ENCODE measurements at regions not wholly inside any gene's neighbourhood (a gene's known extent, or its start where the extent isn't known, plus 50 kb on each side); places are given as distances from the start of the nearest gene placed in this dataset.

DNA sequence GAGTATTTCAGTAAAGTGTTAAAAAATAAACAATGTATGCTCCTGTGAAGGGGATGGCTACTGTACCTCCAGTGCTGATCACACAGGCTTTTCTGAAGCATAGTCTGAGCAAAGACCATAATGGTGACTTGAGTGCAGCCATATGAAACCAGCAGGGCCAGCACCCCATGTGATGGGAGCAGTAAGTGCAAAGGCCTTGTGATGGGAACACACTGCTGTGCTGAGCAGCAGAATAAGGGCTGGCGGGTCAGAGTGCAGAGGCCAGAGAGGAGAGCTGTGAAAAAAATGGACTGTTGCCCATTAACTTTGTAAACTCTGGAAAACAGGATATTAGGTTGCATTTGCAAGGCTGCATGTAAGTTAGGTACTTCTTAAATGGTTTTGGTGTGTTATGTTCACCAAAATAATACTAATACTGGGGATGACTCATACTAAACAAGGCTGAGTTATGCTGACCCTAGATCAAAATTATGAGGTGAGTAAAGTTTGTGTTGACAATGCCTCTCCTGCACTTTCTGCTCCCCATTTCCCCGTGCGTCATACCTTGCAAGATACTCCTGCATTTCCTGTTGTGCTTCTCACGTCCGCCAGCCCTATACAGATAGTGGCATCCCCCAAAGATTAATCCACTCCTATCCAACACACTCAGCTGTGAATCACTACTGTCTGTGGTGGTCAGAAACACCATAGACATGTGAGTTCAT is 67.0 kb upstream of the FAM9A start:
- H3K27ac Mint-ChIP-seq = no peak overlapping the region
- ATAC-seq (ENCODE audit: low read depth) = no peak
- CTCF ChIA-PET = no interaction called here

DNA sequence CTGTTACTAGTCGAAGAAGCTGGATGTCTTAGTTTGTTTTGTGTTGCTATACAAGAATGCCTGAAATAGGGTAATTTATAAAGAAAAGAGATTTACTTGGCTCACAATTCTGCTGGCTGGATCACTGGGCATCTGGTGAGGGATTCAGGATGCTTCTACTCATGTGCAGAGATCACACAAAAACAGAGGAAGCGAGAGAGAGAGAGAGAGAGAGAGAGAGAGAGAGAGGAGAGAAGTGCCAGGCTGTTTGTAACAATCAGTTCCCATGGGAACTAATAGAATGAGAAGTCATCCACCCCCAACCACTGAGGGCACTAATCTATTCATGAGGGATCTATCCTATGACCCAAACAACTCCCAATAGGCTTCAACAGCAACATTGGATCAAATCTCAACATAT is 66.2 kb upstream of the FAM9A start:
- intact Hi-C loops (cut with micrococcal nuclease) = no loop called here
- H3K9me3 Mint-ChIP-seq = no peaks in the 10 kb centered on the region
- no peak overlapping the region for H3K27ac Mint-ChIP-seq
- TF ChIP-seq, protein P1, sequence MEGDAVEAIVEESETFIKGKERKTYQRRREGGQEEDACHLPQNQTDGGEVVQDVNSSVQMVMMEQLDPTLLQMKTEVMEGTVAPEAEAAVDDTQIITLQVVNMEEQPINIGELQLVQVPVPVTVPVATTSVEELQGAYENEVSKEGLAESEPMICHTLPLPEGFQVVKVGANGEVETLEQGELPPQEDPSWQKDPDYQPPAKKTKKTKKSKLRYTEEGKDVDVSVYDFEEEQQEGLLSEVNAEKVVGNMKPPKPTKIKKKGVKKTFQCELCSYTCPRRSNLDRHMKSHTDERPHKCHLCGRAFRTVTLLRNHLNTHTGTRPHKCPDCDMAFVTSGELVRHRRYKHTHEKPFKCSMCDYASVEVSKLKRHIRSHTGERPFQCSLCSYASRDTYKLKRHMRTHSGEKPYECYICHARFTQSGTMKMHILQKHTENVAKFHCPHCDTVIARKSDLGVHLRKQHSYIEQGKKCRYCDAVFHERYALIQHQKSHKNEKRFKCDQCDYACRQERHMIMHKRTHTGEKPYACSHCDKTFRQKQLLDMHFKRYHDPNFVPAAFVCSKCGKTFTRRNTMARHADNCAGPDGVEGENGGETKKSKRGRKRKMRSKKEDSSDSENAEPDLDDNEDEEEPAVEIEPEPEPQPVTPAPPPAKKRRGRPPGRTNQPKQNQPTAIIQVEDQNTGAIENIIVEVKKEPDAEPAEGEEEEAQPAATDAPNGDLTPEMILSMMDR (IDR thresholded peaks at IDR 0.05) = no peak
- no peak overlapping the region for H3K4me3 Mint-ChIP-seq
- H3K27me3 Mint-ChIP-seq = peaks cover 2% of the 10 kb centered on the region
- DNase-seq (no peak), ATAC-seq (ENCODE audit: low read depth) (no peak)
- ChIA-PET POLR2A (no interaction called here), CTCF (no interaction called here)
- H3K4me1 Mint-ChIP-seq = no peaks in the 10 kb centered on the region
- H3K36me3 Mint-ChIP-seq (ENCODE audit: low read depth) = no peaks in the 10 kb centered on the region

More for the DNA sequence above, 67.0 kb upstream of the FAM9A start:
- Mint-ChIP-seq H3K9me3 (no peaks in the 10 kb centered on the region), H3K4me1 (no peaks in the 10 kb centered on the region), H3K27me3 (peaks cover 2% of the 10 kb centered on the region), H3K4me3 (no peak overlapping the region), H3K36me3 (ENCODE audit: low read depth) (no peaks in the 10 kb centered on the region)
- POLR2A ChIA-PET = no interaction called here
- intact Hi-C loops (cut with micrococcal nuclease) = loop anchor here (2.0 kb wide), 1 partner anchor 841 kb away; no protein-coding TSS in a partner anchor
- TF ChIP-seq, protein P1 (IDR thresholded peaks at IDR 0.05) = no peak
- no peak for DNase-seq

DNA sequence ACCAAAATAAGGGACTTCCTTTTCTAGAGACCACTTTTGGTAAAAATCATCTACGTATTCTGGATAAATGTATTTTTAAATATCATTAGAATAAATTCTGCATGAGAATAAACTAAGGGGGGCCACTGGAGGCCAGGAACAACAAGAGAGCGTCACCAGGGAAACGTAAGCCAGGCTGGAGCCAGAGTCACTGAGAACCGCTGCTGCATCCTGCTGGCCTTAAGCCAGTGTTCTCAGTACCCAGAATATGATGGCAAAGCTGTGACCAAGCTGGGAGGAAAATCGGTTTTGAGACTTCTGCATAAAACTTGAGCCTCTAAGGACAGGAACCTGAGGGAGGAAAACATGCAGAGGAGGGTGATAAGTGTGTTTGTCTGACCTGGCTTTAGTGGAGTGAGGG is 63.0 kb upstream of the FAM9A start:
- ChIA-PET CTCF (no interaction called here), POLR2A (no interaction called here)
- no peaks in the 10 kb centered on the region for H3K36me3 Mint-ChIP-seq (ENCODE audit: low read depth)
- peaks cover 6% of the 10 kb centered on the region for H3K27me3 Mint-ChIP-seq
- ATAC-seq (ENCODE audit: low read depth) (no peak), DNase-seq (no peak)
- H3K27ac Mint-ChIP-seq = no peak overlapping the region
- no peak overlapping the region for H3K4me3 Mint-ChIP-seq
- H3K9me3 Mint-ChIP-seq = no peaks in the 10 kb centered on the region
- intact Hi-C loops (cut with micrococcal nuclease) = no loop called here
- TF ChIP-seq, protein P1 (IDR thresholded peaks at IDR 0.05) = no peak
- H3K4me1 Mint-ChIP-seq = no peaks in the 10 kb centered on the region

DNA sequence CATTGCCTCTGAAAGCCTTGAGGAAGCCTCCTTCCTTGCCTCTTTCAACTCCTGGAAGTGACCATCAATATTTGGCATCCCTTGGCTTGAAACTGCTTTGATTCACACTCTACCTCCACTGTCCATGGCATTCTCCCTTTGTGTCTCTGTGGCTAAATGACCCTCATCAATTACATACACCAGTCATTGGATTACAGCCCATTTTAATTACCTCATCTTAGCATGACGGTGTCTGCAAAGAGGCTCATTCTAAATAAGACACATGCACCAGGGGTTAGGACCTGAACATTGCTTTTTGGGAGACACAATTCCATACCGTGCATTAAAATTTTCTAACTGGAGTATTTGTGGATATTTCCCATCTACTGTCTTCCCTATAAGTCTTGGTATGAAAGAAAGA is 60.7 kb upstream of the FAM9A start:
- Mint-ChIP-seq H3K36me3 (ENCODE audit: low read depth) (no peaks in the 10 kb centered on the region), H3K27ac (no peak overlapping the region), H3K4me3 (no peak overlapping the region), H3K27me3 (peaks cover 5% of the 10 kb centered on the region), H3K4me1 (no peaks in the 10 kb centered on the region), H3K9me3 (no peaks in the 10 kb centered on the region)
- TF ChIP-seq, protein P1 (IDR thresholded peaks at IDR 0.05) = no peak
- ATAC-seq (ENCODE audit: low read depth) = no peak
- intact Hi-C loops (cut with micrococcal nuclease) = no loop called here
- CTCF ChIA-PET = no interaction called here
- POLR2A ChIA-PET = no interaction called here
- DNase-seq = no peak

DNA sequence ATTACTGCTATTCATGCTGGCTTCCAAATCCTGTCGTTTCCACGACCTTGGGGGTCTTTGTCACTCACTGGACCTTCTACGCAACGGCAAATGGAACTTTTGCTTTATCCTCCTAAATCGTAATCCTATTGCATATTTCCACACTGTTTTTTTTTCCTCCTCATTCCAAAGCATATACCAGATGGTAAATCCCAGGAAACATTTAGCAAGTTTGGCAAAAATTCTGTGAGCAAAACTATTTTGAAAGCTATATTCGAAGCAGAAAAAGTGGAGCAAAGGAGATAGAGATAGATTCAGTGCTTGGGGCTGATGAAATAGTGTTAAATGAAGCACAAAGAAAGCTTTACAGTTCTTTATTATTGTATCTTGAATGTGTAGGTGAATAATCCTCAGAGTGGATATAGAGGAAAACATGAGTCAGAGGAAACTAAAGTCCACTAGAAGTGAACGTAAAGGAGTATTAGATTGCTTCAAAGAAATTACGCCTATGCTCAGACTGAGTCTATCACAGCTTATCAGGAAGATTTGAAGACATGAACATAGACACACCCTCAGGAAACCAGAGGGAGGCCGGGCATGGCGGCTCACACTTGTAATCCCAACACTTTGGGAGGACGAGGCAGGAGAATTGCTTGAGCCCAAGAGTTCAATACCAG is 50.2 kb upstream of the FAM9A start:
- H3K27me3 Mint-ChIP-seq = peaks cover 6% of the 10 kb centered on the region
- DNase-seq (no peak), ATAC-seq (ENCODE audit: low read depth) (no peak)
- ChIA-PET CTCF (no interaction called here), POLR2A (no interaction called here)
- H3K4me3 Mint-ChIP-seq = no peak overlapping the region
- no peaks in the 10 kb centered on the region for H3K36me3 Mint-ChIP-seq (ENCODE audit: low read depth)
- H3K9me3 Mint-ChIP-seq = no peaks in the 10 kb centered on the region
- intact Hi-C loops (cut with micrococcal nuclease) = no loop called here
- H3K27ac Mint-ChIP-seq = no peak overlapping the region
- TF ChIP-seq, protein P1 (IDR thresholded peaks at IDR 0.05) = no peak
- H3K4me1 Mint-ChIP-seq = no peaks in the 10 kb centered on the region
